Keratinocyte (primary cell): ENCODE measurements at regions not wholly inside any gene's neighbourhood (a gene's known extent, or its start where the extent isn't known, plus 50 kb on each side); places are given as distances from the start of the nearest gene placed in this dataset.

Experiments used
- DNase-seq: peaks from one replicate; pipeline ENCODE4 v3.0.0-alpha.2; 2011; ENCODE audit warnings: low read depth, missing footprints, low spot score
- FAIRE-seq: peaks from 2 replicates; lab custom pipeline; 2011; peaks lifted over from hg19 to GRCh38; lab: Jason Lieb, UNC
- H2AFZ ChIP-seq: 2 replicates; pipeline ENCODE4 v1.6.0; 2012; ENCODE audit warnings: low read length, control low read depth, inconsistent platforms; ENCODE audit not compliant: control insufficient read depth
- H3K27ac ChIP-seq: 2 replicates; pipeline ENCODE4 v1.5.1; 2011; ENCODE audit warnings: low read length; ENCODE audit not compliant: control insufficient read depth, insufficient read depth
- H3K27me3 ChIP-seq: 3 replicates; pipeline ENCODE4 v1.6.0; 2011; ENCODE audit warnings: low read length; ENCODE audit not compliant: control insufficient read depth, insufficient read depth; ENCODE audit errors: extremely low read depth
- H3K36me3 ChIP-seq, 2 experiments: 2 replicates in 1 of 2; 3 replicates in 1 of 2; pipeline ENCODE4 v1.5.1; 2011; ENCODE audit warnings: low read length in 2 of 2, mild to moderate bottlenecking in 1 of 2; ENCODE audit not compliant: control insufficient read depth in 2 of 2, insufficient read depth in 2 of 2; ENCODE audit errors: extremely low read depth in 1 of 2
- H3K4me1 ChIP-seq: 3 replicates; pipeline ENCODE4 v1.5.1; 2011; ENCODE audit warnings: low read length; ENCODE audit not compliant: control insufficient read depth, insufficient read depth; ENCODE audit errors: extremely low read depth
- H3K4me2 ChIP-seq: 3 replicates; pipeline ENCODE4 v1.6.0; 2011; ENCODE audit warnings: low read depth, low read length; ENCODE audit not compliant: control insufficient read depth, insufficient read depth; ENCODE audit errors: extremely low read depth
- H3K4me3 ChIP-seq, 3 experiments: fragments of 200-600 bp in 1 of 3; sonication (generic) in 1 of 3; 2 replicates in 2 of 3; 3 replicates in 1 of 3; pipeline ENCODE4 v1.5.1; 2011 to 2016; ENCODE audit warnings: low read length in 3 of 3, mild to moderate bottlenecking in 3 of 3, control low read depth in 2 of 3, inconsistent platforms in 1 of 3, low read depth in 1 of 3, mixed read lengths in 1 of 3, mixed run types in 1 of 3, moderate library complexity in 1 of 3; ENCODE audit not compliant: control insufficient read depth in 2 of 3, insufficient read depth in 2 of 3; ENCODE audit errors: extremely low read depth in 1 of 3
- H3K79me2 ChIP-seq: 2 replicates; pipeline ENCODE4 v1.6.0; 2012; ENCODE audit warnings: low read length; ENCODE audit not compliant: control insufficient read depth, insufficient read depth
- H3K9ac ChIP-seq: 3 replicates; pipeline ENCODE4 v1.6.0; 2011; ENCODE audit warnings: low read length; ENCODE audit not compliant: control insufficient read depth, insufficient read depth; ENCODE audit errors: extremely low read depth
- H3K9me1 ChIP-seq: 3 replicates; pipeline ENCODE4 v1.6.0; 2011; ENCODE audit warnings: low read length; ENCODE audit not compliant: control insufficient read depth, insufficient read depth; ENCODE audit errors: extremely low read depth
- H3K9me3 ChIP-seq: 2 replicates; pipeline ENCODE4 v1.5.1; 2012; ENCODE audit warnings: low read depth, low read length; ENCODE audit not compliant: control insufficient read depth
- H4K20me1 ChIP-seq: 3 replicates; pipeline ENCODE4 v1.6.0; 2011; ENCODE audit warnings: low read length; ENCODE audit not compliant: control insufficient read depth, insufficient read depth; ENCODE audit errors: extremely low read depth
- CTCF ChIP-seq, 3 experiments: IDR thresholded peaks in 1 of 3; conservative IDR thresholded peaks in 1 of 3; optimal IDR thresholded peaks in 1 of 3; 2 replicates in 2 of 3; 3 replicates in 1 of 3; pipeline versions ENCODE3 to v1.5.1; 2011; ENCODE audit warnings: low read length in 3 of 3, mild to moderate bottlenecking in 3 of 3, moderate library complexity in 2 of 3, control low read depth in 1 of 3, inconsistent platforms in 1 of 3; ENCODE audit not compliant: insufficient read depth in 2 of 3; ENCODE audit errors: extremely low read depth in 1 of 3
- EZH2 ChIP-seq: IDR thresholded peaks from one replicate; pipeline ENCODE4 v1.6.1; 2012; ENCODE audit warnings: inconsistent platforms, mild to moderate bottlenecking, low read length, moderate library complexity
- dilution Hi-C: fragments of 300-500 bp; cut with MboI; formaldehyde crosslinking; loops from one replicate; pipeline ENCODE4 v1.7.0; 2020; ENCODE audit warnings: low sequenced_read_pairs; ENCODE audit not compliant: extremely low pct_ligation_motif_present

- Histone ChIP-seq H3K4me3 (no peak overlapping the region), H3K4me1 (peaks cover 12% of the 10 kb centered on the region), H3K79me2 (no peaks in the 10 kb centered on the region), H3K27me3 (no peaks in the 10 kb centered on the region), H3K9me1 (no peaks in the 10 kb centered on the region), H4K20me1 (no peaks in the 10 kb centered on the region), H3K27ac (no peak overlapping the region), H3K4me2 (no peak overlapping the region), H3K9me3 (no peaks in the 10 kb centered on the region), H2AFZ (no peak overlapping the region), H3K9ac (no peak overlapping the region), H3K36me3 (no peaks in the 10 kb centered on the region)
- dilution Hi-C loops: no loop called here
- FAIRE-seq (no peak), DNase-seq (no peak)
- TF ChIP-seq EZH2 (no peak), CTCF (optimal IDR thresholded peaks at IDR 0.05 in 1 of 3, IDR thresholded peaks at IDR 0.05 in 1 of 3, conservative IDR thresholded peaks at IDR 0.05 in 1 of 3; ENCODE audit: extremely low read depth in 1 of 3, insufficient read depth in 2 of 3, low read length in 3 of 3) (no peak)
These were observed 395.7 kb downstream of the AASDHPPT start for GRCh38 chr11:106473089-106473722.

GRCh38 chr11:106474274-106474673 lies 396.8 kb downstream of the AASDHPPT start:
- no peaks in the 10 kb centered on the region for H3K27me3 ChIP-seq
- dilution Hi-C loops: no loop called here
- DNase-seq (no peak), FAIRE-seq (no peak)
- H3K9ac ChIP-seq: no peak overlapping the region
- no peak overlapping the region for H2AFZ ChIP-seq
- TF ChIP-seq CTCF (optimal IDR thresholded peaks at IDR 0.05 in 1 of 3, IDR thresholded peaks at IDR 0.05 in 1 of 3, conservative IDR thresholded peaks at IDR 0.05 in 1 of 3; ENCODE audit: extremely low read depth in 1 of 3, insufficient read depth in 2 of 3, low read length in 3 of 3): no peak
- TF ChIP-seq EZH2: no peak
- no peaks in the 10 kb centered on the region for H3K9me3 ChIP-seq
- no peaks in the 10 kb centered on the region for H4K20me1 ChIP-seq
- H3K36me3 ChIP-seq: no peaks in the 10 kb centered on the region
- no peak overlapping the region for H3K27ac ChIP-seq
- H3K4me3 ChIP-seq: no peak overlapping the region
- H3K4me2 ChIP-seq: no peak overlapping the region
- peaks cover 12% of the 10 kb centered on the region for H3K4me1 ChIP-seq
- H3K9me1 ChIP-seq: no peaks in the 10 kb centered on the region
- no peaks in the 10 kb centered on the region for H3K79me2 ChIP-seq
